Upper lobe of right lung (tissue), 1 donor: ENCODE measurements at regions not wholly inside any gene's neighbourhood (a gene's known extent, or its start where the extent isn't known, plus 50 kb on each side); places are given as distances from the start of the nearest gene placed in this dataset.

ENCODE experiments used
- ATAC-seq: fragments of 200-7000 bp; cut with Tn5 transposase; one replicate; pipeline ENCODE4 v1.9.1; 2020; ENCODE audit warnings: mild to moderate bottlenecking, moderate library complexity
- DNase-seq: peaks from one replicate; pipeline ENCODE4 v3.0.0-alpha.2; 2020
- H3K27ac ChIP-seq: fragments of 200-600 bp; one replicate; pipeline ENCODE4 v1.8.0; 2022
- H3K27me3 ChIP-seq: fragments of 200-600 bp; one replicate; pipeline ENCODE4 v1.8.0; 2022; ENCODE audit warnings: mild to moderate bottlenecking
- H3K36me3 ChIP-seq: fragments of 200-600 bp; one replicate; pipeline ENCODE4 v1.8.0; 2022
- H3K4me1 ChIP-seq: fragments of 200-600 bp; one replicate; pipeline ENCODE4 v1.8.0; 2022
- H3K4me3 ChIP-seq: fragments of 200-600 bp; one replicate; pipeline ENCODE4 v1.8.0; 2022; ENCODE audit warnings: mild to moderate bottlenecking
- H3K9me3 ChIP-seq: fragments of 200-600 bp; one replicate; pipeline ENCODE4 v1.8.0; 2022
- CTCF ChIP-seq: fragments of 200-600 bp; IDR thresholded peaks from one replicate; pipeline ENCODE4 v1.8.0; 2022; ENCODE audit warnings: antibody characterized with exemption
- intact Hi-C: fragments of 100-400 bp; cut with DNase I; formaldehyde crosslinking; loops from one replicate; pipeline ENCODE4 v1.11.0; 2022
- donor health status: DM: no; HTN: yes; CAD: no; lungs with severe emphysema.

GRCh38 chr14:65794674-65795279 is 382.2 kb downstream of the FUT8 start:
- Histone ChIP-seq H3K36me3 (no peaks in the 10 kb centered on the region), H3K9me3 (no peaks in the 10 kb centered on the region), H3K4me3 (no peak overlapping the region), H3K4me1 (no peaks in the 10 kb centered on the region), H3K27me3 (no peaks in the 10 kb centered on the region), H3K27ac (no peak overlapping the region)
- ATAC-seq, result no peak
- DNase-seq, result no peak
- intact Hi-C loops, result no loop called here
- no peak for TF ChIP-seq CTCF

- ATAC-seq (no peak), DNase-seq (no peak)
- TF ChIP-seq CTCF, result no peak
- no peaks in the 10 kb centered on the region for H3K27me3 ChIP-seq
- no peaks in the 10 kb centered on the region for H3K9me3 ChIP-seq
- H3K4me3 ChIP-seq, result no peak overlapping the region
- no peaks in the 10 kb centered on the region for H3K36me3 ChIP-seq
- H3K27ac ChIP-seq, result no peak overlapping the region
- no peaks in the 10 kb centered on the region for H3K4me1 ChIP-seq
- intact Hi-C loops, result no loop called here
These were observed 385.7 kb downstream of the FUT8 start for GRCh38 chr14:65798216-65798615.

GRCh38 chr14:65800694-65801093 is 388.2 kb downstream of the FUT8 start:
- H3K9me3 ChIP-seq, result no peaks in the 10 kb centered on the region
- no peak for TF ChIP-seq CTCF
- no peak overlapping the region for H3K27ac ChIP-seq
- DNase-seq, result no peak
- H3K27me3 ChIP-seq, result no peaks in the 10 kb centered on the region
- H3K4me1 ChIP-seq, result no peaks in the 10 kb centered on the region
- no peak for ATAC-seq
- H3K36me3 ChIP-seq, result no peaks in the 10 kb centered on the region
- intact Hi-C loops, result no loop called here
- H3K4me3 ChIP-seq, result no peak overlapping the region

- Histone ChIP-seq H3K4me1 (no peaks in the 10 kb centered on the region), H3K36me3 (no peaks in the 10 kb centered on the region), H3K27ac (no peak overlapping the region), H3K4me3 (no peak overlapping the region), H3K9me3 (no peaks in the 10 kb centered on the region), H3K27me3 (no peaks in the 10 kb centered on the region)
- intact Hi-C loops, result no loop called here
- TF ChIP-seq CTCF, result no peak
- DNase-seq, result no peak
- ATAC-seq, result no peak
These were observed 389.7 kb downstream of the FUT8 start for GRCh38 chr14:65802196-65802595.

- no peak overlapping the region for H3K27ac ChIP-seq
- no peaks in the 10 kb centered on the region for H3K36me3 ChIP-seq
- no peaks in the 10 kb centered on the region for H3K27me3 ChIP-seq
- H3K4me3 ChIP-seq, result no peak overlapping the region
- TF ChIP-seq CTCF, result no peak
- no peak for DNase-seq
- H3K4me1 ChIP-seq, result no peaks in the 10 kb centered on the region
- ATAC-seq, result no peak
- intact Hi-C loops, result no loop called here
- no peaks in the 10 kb centered on the region for H3K9me3 ChIP-seq
These were observed 391.4 kb downstream of the FUT8 start for GRCh38 chr14:65803885-65804284.
